OCI-LY1 (cell line): ENCODE measurements at regions not wholly inside any gene's neighbourhood (a gene's known extent, or its start where the extent isn't known, plus 50 kb on each side); places are given as distances from the start of the nearest gene placed in this dataset.

Source experiments
- EZH2 ChIP-seq: fragments of 200-600 bp; sonication (generic), shearing (Covaris generic); IDR thresholded peaks from 2 replicates; pipeline ENCODE4 v1.8.0; 2017; ENCODE audit warnings: borderline replicate concordance, mixed run types, mild to moderate bottlenecking, antibody characterized with exemption, low read length, moderate library complexity, mixed read lengths
- TF ChIP-seq, protein P1 (sequence below): fragments of 200-600 bp; sonication (generic), shearing (Covaris generic); IDR thresholded peaks from 2 replicates; pipeline ENCODE4 v1.5.1; 2017; ENCODE audit warnings: mild to moderate bottlenecking, antibody characterized with exemption, low read length, moderate library complexity, mixed read lengths

DNA sequence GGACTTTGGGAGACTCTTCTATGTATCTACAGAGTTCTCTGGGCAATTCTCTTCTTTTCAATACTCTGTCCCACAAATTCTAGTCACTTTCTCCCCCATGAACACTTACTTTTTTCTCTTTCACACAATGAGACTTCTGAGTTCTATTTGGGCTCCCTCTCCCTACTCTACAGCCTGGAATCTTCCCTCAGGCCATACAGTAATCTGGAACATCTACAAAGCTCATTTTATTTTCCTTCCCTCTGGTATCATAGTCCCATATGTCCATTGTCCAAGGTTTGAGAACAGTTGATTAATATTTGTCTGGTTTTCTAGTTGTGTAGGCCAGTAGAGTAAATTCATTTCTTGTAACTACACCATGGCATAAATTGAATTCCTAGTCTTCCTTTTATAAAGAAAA, 544.6 kb upstream of the RAG2 start:
- TF ChIP-seq, protein P1, sequence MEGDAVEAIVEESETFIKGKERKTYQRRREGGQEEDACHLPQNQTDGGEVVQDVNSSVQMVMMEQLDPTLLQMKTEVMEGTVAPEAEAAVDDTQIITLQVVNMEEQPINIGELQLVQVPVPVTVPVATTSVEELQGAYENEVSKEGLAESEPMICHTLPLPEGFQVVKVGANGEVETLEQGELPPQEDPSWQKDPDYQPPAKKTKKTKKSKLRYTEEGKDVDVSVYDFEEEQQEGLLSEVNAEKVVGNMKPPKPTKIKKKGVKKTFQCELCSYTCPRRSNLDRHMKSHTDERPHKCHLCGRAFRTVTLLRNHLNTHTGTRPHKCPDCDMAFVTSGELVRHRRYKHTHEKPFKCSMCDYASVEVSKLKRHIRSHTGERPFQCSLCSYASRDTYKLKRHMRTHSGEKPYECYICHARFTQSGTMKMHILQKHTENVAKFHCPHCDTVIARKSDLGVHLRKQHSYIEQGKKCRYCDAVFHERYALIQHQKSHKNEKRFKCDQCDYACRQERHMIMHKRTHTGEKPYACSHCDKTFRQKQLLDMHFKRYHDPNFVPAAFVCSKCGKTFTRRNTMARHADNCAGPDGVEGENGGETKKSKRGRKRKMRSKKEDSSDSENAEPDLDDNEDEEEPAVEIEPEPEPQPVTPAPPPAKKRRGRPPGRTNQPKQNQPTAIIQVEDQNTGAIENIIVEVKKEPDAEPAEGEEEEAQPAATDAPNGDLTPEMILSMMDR, result no peak
- TF ChIP-seq EZH2, result no peak
